Activated CD4-positive, CD25-positive, alpha-beta regulatory T cell (primary cell): ENCODE measurements at regions not wholly inside any gene's neighbourhood (a gene's known extent, or its start where the extent isn't known, plus 50 kb on each side); places are given as distances from the start of the nearest gene placed in this dataset.

Experiments
- DNase-seq, 4 experiments: peaks; one replicate each; lab custom pipeline; 2025; lab: John Stamatoyannopoulos, UW

GRCh38 chr5:89729623-89730301 lies 679.8 kb downstream of the CETN3 start:
- no peak for DNase-seq

DNA sequence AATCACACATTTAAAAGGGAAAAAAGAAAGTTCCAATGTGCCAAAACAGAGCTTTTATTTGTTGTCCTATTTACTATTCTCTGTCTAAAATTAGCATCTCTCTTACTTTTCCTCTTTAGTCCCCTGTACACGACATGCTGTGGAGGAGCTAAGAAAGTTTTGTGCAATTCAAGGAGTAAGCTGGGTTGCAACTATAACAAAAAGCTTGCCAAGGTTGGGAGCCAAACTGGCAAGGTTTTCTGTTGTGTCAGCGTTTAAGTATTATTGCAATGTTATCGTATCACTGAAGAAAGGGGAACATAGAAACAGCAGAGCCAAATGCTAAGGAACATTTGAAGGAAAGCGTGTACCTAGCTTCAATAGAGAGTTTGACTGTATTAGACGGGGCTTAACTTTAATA lies 680.8 kb downstream of the CETN3 start:
- DNase-seq: no peak

DNA sequence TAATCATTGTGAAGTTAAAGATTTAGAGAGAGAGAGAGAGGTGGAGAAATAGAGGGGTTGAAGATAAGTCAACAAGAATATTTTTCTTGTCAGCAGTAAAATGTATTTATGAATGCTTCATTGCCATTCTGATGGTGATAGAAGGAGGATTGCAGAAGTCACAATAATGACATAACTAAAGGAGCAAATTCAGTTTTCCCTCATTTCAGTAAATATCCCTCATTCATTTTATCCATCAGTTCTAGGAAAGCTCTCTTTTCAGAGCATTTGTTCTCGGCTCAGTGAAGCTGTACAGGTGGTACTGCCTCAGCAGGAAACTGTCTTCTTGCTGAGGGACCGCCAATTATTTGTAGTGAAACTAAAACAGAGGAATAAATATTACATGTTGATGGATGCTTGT lies 681.4 kb downstream of the CETN3 start:
- DNase-seq: no peak

DNA sequence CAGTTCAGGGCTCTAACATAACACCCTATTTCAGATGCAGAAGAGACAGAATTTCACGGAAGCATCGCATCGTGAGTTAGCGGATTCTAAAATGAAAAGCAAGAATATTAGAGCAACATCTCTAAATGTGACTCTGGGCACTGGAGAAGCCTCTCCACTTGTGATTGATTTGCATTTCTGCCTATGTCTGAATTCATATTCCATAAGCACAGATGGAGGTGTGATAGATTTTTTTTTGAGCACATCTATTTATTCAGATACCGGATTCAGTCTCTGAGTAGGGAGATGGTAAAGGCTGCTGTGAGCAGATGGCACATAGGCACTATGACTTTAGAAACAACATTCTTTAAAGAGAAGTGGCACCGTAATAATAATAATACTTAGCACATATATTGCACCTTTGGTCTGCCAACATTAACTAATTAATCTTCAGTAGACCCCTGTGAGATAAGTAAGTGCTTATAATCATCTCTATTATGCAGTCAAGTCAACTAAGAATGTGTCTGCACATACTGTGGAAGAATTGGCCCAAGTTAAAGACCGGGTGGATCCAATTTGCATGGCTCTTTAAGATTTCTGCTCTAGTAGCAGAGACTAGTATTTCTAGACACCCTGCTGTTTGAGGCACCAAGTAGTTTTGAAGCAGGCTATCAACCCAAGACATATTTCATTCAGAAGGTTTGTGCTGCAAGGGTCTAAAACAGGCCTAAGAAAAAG lies 685.0 kb downstream of the CETN3 start:
- DNase-seq: no peak

- no peak for DNase-seq
These were observed 685.6 kb downstream of the CETN3 start for GRCh38 chr5:89723907-89724306.

- DNase-seq: no peak
These were observed 687.0 kb downstream of the CETN3 start for GRCh38 chr5:89722538-89722937.

DNA sequence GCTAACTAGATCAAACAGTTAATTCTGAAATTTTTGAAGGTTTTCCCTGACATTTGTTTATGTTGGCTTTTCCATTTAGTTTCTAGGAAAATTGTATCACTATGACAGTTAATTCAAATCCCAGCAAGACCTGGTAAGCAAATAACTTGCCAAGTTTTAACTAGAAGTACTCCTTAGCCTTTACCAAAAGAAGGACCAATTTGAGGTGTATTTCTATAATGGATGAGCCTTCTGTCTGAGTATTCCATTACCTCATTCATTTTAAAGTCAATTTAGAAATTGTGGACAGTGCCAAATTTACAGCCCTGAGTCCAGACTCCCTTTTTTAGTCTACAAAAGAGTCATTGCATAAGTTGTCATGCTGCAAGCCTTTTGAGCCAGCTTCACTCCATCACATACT lies 687.6 kb downstream of the CETN3 start:
- no peak for DNase-seq

DNA sequence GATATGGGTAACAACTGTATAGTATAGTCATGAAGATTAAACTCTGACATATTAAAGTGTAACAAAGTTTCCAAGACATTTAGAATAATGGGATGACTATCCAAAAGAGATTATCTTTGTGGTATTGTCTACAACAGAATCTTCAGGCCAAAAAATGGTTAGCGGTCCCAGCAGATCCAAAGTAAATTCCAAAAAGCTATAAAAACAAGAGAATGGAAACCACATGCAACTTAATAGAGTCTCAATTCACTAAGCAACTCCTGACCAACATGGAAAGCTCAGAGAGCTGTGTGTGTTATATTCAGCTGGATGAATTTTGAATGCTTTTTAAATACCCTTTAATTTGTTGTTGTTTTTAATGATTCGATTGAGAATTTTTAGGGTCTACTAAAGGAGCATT lies 688.2 kb downstream of the CETN3 start:
- no peak for DNase-seq

GRCh38 chr5:89712134-89712700 lies 697.3 kb downstream of the CETN3 start:
- no peak for DNase-seq

DNA sequence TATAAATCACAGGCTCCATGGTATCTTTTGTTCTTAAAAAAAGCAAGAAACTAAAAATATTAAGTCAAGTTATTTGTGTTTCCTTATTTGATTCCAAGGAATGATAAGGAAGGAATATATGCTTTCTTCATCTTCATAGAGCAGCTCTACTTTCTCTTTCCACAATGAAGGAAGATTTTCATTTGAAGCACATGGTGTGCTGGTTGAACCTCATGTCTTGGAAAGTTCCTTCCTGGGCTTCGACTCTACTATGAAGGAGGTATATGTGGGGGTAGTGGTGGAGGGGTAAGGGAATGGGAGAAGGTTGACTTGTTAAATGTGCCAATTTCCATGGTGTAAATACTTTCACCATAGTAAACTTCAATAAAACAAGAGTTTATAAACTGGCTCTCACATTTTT lies 698.0 kb downstream of the CETN3 start:
- DNase-seq: no peak

DNA sequence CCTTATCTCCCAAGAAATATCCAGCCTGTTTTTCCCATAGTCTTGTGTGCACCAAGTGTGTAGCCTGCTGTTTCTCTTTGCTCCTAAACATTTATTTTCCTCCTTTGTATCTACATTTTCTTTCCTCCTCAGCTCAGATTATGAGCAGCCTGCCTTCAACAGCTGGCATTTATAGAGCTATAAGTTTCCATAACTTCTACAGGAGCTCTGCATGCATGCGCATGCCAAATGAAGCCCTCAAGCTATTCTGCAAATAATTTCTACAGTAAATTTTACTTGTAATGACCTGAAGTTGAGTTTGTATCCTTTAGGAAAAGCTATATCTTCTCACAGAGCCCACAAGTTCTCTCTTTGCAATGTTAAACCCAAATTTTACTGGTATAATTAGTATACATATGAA lies 699.5 kb downstream of the CETN3 start:
- no peak for DNase-seq

DNA sequence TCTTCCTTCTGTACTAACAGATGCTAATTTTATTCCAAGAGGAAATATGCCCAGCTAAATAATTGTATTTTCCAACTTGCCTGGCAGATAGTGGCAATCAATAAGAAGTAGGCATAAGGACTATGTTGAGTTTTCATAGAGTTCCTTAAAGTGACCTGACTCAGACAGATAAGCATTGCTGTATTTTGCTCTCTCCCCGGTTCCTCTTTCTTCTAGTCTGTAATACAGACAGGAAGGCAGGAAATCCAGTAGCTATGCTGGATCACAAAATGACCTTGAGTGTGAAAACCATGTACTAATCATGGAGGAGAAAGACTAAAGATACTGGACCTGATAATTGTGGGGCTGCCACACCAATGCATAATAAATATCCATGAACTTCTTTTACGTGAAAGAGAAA lies 701.7 kb downstream of the CETN3 start:
- no peak for DNase-seq

- DNase-seq: no peak
These were observed 702.8 kb downstream of the CETN3 start for GRCh38 chr5:89706731-89707130.

DNA sequence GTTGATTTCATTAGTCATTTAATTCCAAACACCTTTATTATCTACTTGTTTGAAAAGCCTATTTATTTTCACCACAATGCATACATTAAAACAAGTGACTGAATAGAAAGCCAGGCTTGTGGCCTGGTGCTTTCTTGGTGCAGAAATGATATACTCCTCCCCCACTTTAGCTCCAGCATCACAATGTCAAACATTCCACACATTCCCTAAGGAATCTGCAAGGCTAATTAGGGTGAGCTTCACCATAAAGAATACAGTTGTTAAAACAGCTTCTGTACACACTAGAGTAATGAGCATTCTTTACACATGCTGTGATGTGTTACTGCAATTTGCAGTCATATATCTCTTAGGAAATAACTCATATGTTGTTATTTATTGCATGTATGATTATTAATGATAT lies 705.7 kb downstream of the CETN3 start:
- no peak for DNase-seq

- DNase-seq: no peak
These were observed 711.5 kb downstream of the CETN3 start for GRCh38 chr5:89698028-89698427.

- no peak for DNase-seq
These were observed 712.0 kb downstream of the CETN3 start for GRCh38 chr5:89697581-89697980.

- no peak for DNase-seq
These were observed 714.2 kb downstream of the CETN3 start for GRCh38 chr5:89695371-89695770.

GRCh38 chr5:89694026-89694550 lies 715.5 kb downstream of the CETN3 start:
- no peak for DNase-seq

DNA sequence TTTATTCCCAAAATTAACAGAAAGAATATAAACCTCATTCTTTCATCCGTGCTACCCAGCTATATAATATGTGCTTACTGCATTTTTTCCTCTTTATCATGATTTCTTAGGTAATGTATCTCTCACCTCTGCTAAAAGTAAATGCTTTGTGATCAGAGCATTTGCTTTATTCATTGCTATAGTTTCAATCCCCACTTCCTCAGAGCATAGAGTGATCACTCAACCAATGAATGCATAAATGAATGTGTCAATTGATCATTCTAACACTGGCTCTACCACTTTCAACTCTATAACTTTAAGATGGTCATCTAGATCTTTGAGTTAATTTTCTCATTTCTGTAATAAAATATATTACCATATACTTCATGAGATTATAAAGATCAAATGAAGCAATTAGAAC lies 719.2 kb downstream of the CETN3 start:
- no peak for DNase-seq

DNA sequence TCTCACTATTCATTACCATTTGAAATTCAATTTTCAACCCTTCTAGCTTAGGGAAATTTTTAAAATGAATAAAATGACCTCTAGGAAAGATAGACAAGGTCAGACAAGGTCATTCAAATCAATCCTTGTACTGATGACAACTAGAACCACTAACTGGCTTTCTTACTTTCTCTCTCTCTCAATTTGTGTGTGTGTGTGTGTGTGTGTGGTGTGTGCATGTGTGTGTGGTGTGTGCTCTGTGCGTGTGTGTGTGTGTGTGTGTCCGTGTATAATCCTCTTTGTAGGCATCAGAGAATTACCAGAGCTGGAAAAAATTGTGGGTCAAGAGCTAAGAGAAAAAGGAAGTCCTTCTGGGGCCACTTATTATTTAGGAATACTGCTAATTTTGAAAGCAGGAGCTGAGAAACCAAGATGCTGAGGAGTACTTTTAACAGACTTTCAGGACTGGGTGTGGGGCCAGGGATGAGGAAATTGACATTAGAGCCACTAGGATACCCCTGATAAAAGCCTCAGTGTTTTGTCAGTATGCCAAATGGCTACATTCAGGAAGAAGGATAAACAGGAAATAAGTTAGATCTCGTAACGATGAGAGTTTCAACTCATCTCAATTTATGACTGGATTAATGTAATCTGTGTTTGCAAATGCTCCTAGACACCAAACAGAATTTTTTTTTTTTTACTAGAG lies 723.3 kb downstream of the CETN3 start:
- no peak for DNase-seq

DNA sequence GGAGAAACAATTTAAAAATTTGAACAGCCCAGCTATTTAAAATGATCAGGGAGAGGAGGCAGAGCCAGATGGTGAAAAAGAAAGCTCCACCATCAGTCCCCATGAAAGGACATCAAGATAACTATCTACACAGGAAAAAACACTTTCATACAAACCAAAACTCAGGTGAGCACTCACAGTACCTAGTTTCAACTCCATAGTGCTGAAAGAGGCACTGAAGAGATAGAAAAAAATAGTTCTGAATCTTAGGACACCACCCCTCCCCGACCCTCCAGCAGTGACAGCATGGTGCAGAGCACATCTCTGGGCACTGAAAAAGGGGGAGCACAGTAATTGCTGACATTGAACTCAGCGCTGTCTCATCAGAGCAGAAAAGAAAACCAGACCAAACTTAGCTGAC lies 732.9 kb downstream of the CETN3 start:
- no peak for DNase-seq

GRCh38 chr5:89673019-89673418 lies 736.5 kb downstream of the CETN3 start:
- DNase-seq: no peak

GRCh38 chr5:89668821-89669220 lies 740.7 kb downstream of the CETN3 start:
- DNase-seq: no peak
